ENCODE measurements at regions not wholly inside any gene's neighbourhood (a gene's known extent, or its start where the extent isn't known, plus 50 kb on each side); places are given as distances from the start of the nearest gene placed in this dataset.

DNA sequence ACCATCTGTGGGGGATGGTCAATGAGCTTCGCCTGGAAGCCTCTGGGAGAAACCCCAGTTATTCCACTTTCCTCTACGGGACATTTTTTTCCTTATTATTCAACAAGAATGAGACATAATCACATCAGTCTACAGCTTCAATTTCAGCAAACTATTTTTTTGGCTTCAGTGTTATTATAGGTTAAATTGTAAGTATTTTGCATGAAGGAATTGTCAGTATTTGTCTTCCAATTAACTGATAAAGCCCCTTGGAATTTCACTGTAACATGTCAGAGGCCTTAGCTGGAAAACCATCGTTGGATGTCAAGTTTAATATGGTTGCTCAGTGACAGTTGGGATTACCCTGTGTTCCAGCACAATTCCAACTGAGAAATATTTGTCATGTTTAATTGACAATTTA is 480.9 kb upstream of the CHST9 start:
- no peaks in the 10 kb centered on the region for H3K9me3 ChIP-seq (ENCODE audit: control insufficient read depth, insufficient read depth, low read depth, low read length)
- no peak overlapping the region for H3K4me3 ChIP-seq (ENCODE audit: low read depth, low read length)
- no peak overlapping the region for H3K27ac ChIP-seq (ENCODE audit: low read depth, low read length)

DNA sequence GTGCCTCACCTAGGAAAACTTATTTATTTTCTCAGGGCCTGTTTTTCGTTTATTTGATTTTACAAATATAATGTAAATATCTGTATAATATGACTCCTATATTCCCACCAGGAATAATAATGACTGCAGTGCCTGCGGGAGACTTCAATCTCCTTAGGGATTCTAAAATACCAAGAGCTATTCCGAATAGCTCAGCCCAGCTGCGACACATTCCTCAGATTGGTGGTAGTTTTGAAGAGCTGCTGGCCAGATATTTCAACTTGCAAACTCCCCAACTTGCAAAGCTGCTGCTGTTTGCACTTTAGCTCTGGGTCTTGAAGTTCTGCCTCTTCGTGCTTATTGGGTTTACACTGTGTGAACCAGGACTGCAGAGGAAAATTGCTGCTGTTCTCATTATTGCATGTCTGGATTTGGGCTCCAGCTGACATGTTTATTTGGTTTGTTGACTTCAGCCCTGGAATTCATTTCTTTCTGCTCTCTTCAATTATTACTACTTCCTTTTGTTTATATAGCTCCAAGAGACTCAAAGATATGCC is 480.2 kb upstream of the CHST9 start:
- H3K36me3 ChIP-seq (ENCODE audit: control insufficient read depth, insufficient read depth, low read length), result no peaks in the 10 kb centered on the region
- H3K27ac ChIP-seq (ENCODE audit: low read depth, low read length), result peak overlapping the region; percentile 60; the same call in 1 of the 2 replicates
- peaks cover 39% of the 10 kb centered on the region for H3K4me1 ChIP-seq (ENCODE audit: control insufficient read depth, insufficient read depth, low read length)
- H3K27me3 ChIP-seq (ENCODE audit: control insufficient read depth, insufficient read depth, low read length), result no peaks in the 10 kb centered on the region
- H3K9ac ChIP-seq (ENCODE audit: low read length), result no peak overlapping the region
- H3K9me3 ChIP-seq (ENCODE audit: control insufficient read depth, insufficient read depth, low read depth, low read length), result no peaks in the 10 kb centered on the region
- no peak overlapping the region for H3K4me3 ChIP-seq (ENCODE audit: low read depth, low read length)

More for the DNA sequence above, 480.9 kb upstream of the CHST9 start:
- no peak overlapping the region for H3K9ac ChIP-seq (ENCODE audit: low read length)
- no peaks in the 10 kb centered on the region for H3K36me3 ChIP-seq (ENCODE audit: control insufficient read depth, insufficient read depth, low read length)
- no peaks in the 10 kb centered on the region for H3K27me3 ChIP-seq (ENCODE audit: control insufficient read depth, insufficient read depth, low read length)
- H3K4me1 ChIP-seq (ENCODE audit: control insufficient read depth, insufficient read depth, low read length), result peaks cover 37% of the 10 kb centered on the region

DNA sequence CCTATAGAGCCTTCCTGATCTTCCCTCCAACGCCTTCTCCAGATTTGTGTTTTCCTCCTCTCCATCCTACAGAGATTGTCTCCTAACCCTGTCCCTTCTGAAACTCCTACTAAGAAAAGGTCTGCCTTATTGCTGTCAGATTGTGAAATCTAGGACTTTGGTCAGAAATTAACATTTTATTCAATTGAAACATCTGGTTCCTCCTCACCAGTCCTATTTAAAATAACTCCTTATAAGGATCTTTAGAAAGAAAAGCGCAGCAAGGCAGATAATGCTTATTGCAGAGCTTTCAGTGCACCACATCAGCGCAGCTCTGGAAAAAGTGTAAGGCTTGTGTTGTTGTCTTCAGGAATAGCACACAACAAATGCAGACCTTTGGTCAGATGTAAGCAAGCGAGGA is 477.8 kb upstream of the CHST9 start:
- Histone ChIP-seq H3K9me3 (ENCODE audit: control insufficient read depth, insufficient read depth, low read depth, low read length) (no peaks in the 10 kb centered on the region), H3K4me3 (ENCODE audit: low read depth, low read length) (no peak overlapping the region), H3K9ac (ENCODE audit: low read length) (no peak overlapping the region), H3K27ac (ENCODE audit: low read depth, low read length) (no peak overlapping the region), H3K4me1 (ENCODE audit: control insufficient read depth, insufficient read depth, low read length) (peaks cover 39% of the 10 kb centered on the region), H3K36me3 (ENCODE audit: control insufficient read depth, insufficient read depth, low read length) (no peaks in the 10 kb centered on the region), H3K27me3 (ENCODE audit: control insufficient read depth, insufficient read depth, low read length) (no peaks in the 10 kb centered on the region)

GRCh38 chr18:27662537-27662936 is 477.4 kb upstream of the CHST9 start:
- H3K27ac ChIP-seq (ENCODE audit: low read depth, low read length), result peak overlapping the region; percentile 22; the same call in 1 of the 2 replicates
- H3K9me3 ChIP-seq (ENCODE audit: control insufficient read depth, insufficient read depth, low read depth, low read length), result no peaks in the 10 kb centered on the region
- no peaks in the 10 kb centered on the region for H3K27me3 ChIP-seq (ENCODE audit: control insufficient read depth, insufficient read depth, low read length)
- no peaks in the 10 kb centered on the region for H3K36me3 ChIP-seq (ENCODE audit: control insufficient read depth, insufficient read depth, low read length)
- H3K9ac ChIP-seq (ENCODE audit: low read length), result no peak overlapping the region
- peaks cover 39% of the 10 kb centered on the region for H3K4me1 ChIP-seq (ENCODE audit: control insufficient read depth, insufficient read depth, low read length)
- H3K4me3 ChIP-seq (ENCODE audit: low read depth, low read length), result no peak overlapping the region

GRCh38 chr18:27661320-27662018 is 476.4 kb upstream of the CHST9 start:
- no peak overlapping the region for H3K9ac ChIP-seq (ENCODE audit: low read length)

DNA sequence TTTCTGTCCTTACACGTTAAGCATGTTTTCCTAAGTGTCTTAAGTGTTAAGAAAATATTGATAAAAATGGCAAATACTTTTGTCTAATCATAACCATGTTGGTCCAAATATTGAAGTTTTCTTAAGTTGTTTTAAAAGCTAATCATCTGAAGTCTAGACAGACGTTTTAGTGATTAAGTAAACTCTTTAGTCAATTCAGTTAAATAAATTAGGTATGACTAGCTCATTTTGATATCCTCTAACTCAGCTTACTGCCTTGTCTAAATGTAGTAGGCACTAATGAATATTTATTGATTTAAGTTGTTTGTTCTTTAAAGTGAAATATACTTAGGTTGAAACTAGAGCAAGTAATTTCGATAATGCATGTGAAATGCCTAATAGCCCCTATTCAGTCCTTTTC is 471.8 kb upstream of the CHST9 start:
- H3K36me3 ChIP-seq (ENCODE audit: control insufficient read depth, insufficient read depth, low read length), result no peaks in the 10 kb centered on the region
- H3K9ac ChIP-seq (ENCODE audit: low read length), result no peak overlapping the region
- peaks cover 11% of the 10 kb centered on the region for H3K4me1 ChIP-seq (ENCODE audit: control insufficient read depth, insufficient read depth, low read length)
- H3K27ac ChIP-seq (ENCODE audit: low read depth, low read length), result no peak overlapping the region
- H3K9me3 ChIP-seq (ENCODE audit: control insufficient read depth, insufficient read depth, low read depth, low read length), result no peaks in the 10 kb centered on the region
- no peaks in the 10 kb centered on the region for H3K27me3 ChIP-seq (ENCODE audit: control insufficient read depth, insufficient read depth, low read length)
- no peak overlapping the region for H3K4me3 ChIP-seq (ENCODE audit: low read depth, low read length)

More at GRCh38 chr18:27661320-27662018, 476.4 kb upstream of the CHST9 start:
- Histone ChIP-seq H3K4me1 (ENCODE audit: control insufficient read depth, insufficient read depth, low read length) (peaks cover 39% of the 10 kb centered on the region), H3K36me3 (ENCODE audit: control insufficient read depth, insufficient read depth, low read length) (no peaks in the 10 kb centered on the region), H3K9me3 (ENCODE audit: control insufficient read depth, insufficient read depth, low read depth, low read length) (no peaks in the 10 kb centered on the region), H3K27ac (ENCODE audit: low read depth, low read length) (peak overlapping the region; percentile 31; the same call in 1 of the 2 replicates), H3K4me3 (ENCODE audit: low read depth, low read length) (no peak overlapping the region), H3K27me3 (ENCODE audit: control insufficient read depth, insufficient read depth, low read length) (no peaks in the 10 kb centered on the region)

DNA sequence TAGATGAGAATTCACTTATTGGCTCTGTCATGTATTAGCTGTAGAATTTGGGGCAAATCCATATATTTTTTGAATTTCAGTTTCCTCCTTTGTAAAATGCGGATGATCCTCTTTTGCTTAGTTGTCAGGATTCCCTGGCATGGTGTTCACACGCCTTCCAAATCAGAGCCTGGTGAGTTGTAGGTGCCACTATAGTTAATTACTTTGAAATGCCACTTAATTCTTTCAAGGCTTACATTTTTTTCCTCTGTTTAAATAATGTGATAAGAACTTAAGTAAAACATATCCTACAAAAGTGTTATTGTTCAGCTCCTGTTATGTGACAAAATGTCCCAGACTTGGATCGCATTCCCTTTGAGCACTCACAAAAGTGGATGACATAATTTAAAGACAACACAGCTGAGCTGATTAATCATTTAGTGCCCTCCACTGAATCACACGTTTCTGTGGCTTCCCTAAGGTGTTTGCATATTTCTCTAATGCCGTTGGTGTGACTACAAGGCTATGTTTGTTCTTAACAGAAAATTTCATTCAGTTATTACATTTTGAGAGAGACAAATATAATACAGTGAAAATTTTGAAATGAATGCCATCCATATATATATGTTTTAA is 471.2 kb upstream of the CHST9 start:
- Histone ChIP-seq H3K4me1 (ENCODE audit: control insufficient read depth, insufficient read depth, low read length) (peaks cover 5% of the 10 kb centered on the region; the same call in 1 of the 2 replicates), H3K36me3 (ENCODE audit: control insufficient read depth, insufficient read depth, low read length) (no peaks in the 10 kb centered on the region), H3K27ac (ENCODE audit: low read depth, low read length) (no peak overlapping the region), H3K9me3 (ENCODE audit: control insufficient read depth, insufficient read depth, low read depth, low read length) (no peaks in the 10 kb centered on the region), H3K4me3 (ENCODE audit: low read depth, low read length) (no peak overlapping the region), H3K27me3 (ENCODE audit: control insufficient read depth, insufficient read depth, low read length) (no peaks in the 10 kb centered on the region), H3K9ac (ENCODE audit: low read length) (no peak overlapping the region)

DNA sequence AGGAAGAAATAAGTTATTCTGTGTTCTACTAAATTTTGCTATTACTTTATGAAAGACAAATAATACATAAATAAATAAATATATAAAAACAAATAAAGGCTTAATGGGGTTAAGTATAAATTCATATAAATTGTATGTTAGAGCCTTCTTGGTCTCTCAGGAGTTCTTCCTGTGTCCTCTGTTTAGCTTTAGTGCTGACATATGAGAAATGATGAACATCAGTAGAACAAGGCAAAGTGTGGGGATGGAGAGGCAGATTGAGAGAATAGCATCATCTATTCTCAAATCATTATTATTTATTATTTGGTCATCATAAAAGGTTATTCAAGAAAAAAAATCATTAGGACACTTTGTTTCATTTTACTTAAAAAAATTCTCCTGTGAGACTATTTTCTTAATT is 468.1 kb upstream of the CHST9 start:
- Histone ChIP-seq H3K4me3 (ENCODE audit: low read depth, low read length) (no peak overlapping the region), H3K9ac (ENCODE audit: low read length) (no peak overlapping the region), H3K36me3 (ENCODE audit: control insufficient read depth, insufficient read depth, low read length) (no peaks in the 10 kb centered on the region), H3K27ac (ENCODE audit: low read depth, low read length) (no peak overlapping the region), H3K9me3 (ENCODE audit: control insufficient read depth, insufficient read depth, low read depth, low read length) (no peaks in the 10 kb centered on the region), H3K4me1 (ENCODE audit: control insufficient read depth, insufficient read depth, low read length) (peaks cover 9% of the 10 kb centered on the region; the same call in 1 of the 2 replicates), H3K27me3 (ENCODE audit: control insufficient read depth, insufficient read depth, low read length) (no peaks in the 10 kb centered on the region)

- H3K4me3 ChIP-seq (ENCODE audit: low read depth, low read length), result no peak overlapping the region
- no peaks in the 10 kb centered on the region for H3K27me3 ChIP-seq (ENCODE audit: control insufficient read depth, insufficient read depth, low read length)
- no peaks in the 10 kb centered on the region for H3K9me3 ChIP-seq (ENCODE audit: control insufficient read depth, insufficient read depth, low read depth, low read length)
- no peak overlapping the region for H3K27ac ChIP-seq (ENCODE audit: low read depth, low read length)
- no peak overlapping the region for H3K9ac ChIP-seq (ENCODE audit: low read length)
- H3K36me3 ChIP-seq (ENCODE audit: control insufficient read depth, insufficient read depth, low read length), result no peaks in the 10 kb centered on the region
- peaks cover 9% of the 10 kb centered on the region; the same call in 1 of the 2 replicates for H3K4me1 ChIP-seq (ENCODE audit: control insufficient read depth, insufficient read depth, low read length)
These were observed 467.5 kb upstream of the CHST9 start for GRCh38 chr18:27652480-27653121.

DNA sequence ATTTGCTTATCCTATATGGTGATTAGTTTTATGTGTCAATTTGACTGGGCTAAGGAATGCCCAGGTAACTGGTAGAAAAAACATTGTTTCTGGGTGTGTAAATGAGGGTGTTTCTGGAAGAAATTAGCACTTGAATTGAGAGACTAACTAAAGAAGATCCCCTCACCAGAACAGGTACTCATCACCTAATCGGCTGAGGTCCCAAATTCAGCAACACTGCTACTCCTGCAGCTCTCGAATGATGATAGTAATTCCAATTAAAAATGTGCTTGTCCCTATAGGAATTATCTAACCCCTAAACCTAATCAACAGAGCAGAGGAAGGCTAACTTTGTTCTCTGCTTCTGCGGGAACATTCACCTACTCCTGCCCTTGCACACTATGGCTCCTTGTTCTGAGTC is 464.5 kb upstream of the CHST9 start:
- Histone ChIP-seq H3K9me3 (ENCODE audit: control insufficient read depth, insufficient read depth, low read depth, low read length) (no peaks in the 10 kb centered on the region), H3K9ac (ENCODE audit: low read length) (no peak overlapping the region), H3K36me3 (ENCODE audit: control insufficient read depth, insufficient read depth, low read length) (no peaks in the 10 kb centered on the region), H3K27me3 (ENCODE audit: control insufficient read depth, insufficient read depth, low read length) (no peaks in the 10 kb centered on the region), H3K4me3 (ENCODE audit: low read depth, low read length) (no peak overlapping the region), H3K4me1 (ENCODE audit: control insufficient read depth, insufficient read depth, low read length) (peaks cover 9% of the 10 kb centered on the region; the same call in 1 of the 2 replicates), H3K27ac (ENCODE audit: low read depth, low read length) (no peak overlapping the region)

GRCh38 chr18:27645929-27646328 is 460.8 kb upstream of the CHST9 start:
- no peak overlapping the region for H3K9ac ChIP-seq (ENCODE audit: low read length)
- no peaks in the 10 kb centered on the region for H3K9me3 ChIP-seq (ENCODE audit: control insufficient read depth, insufficient read depth, low read depth, low read length)
- peaks cover 9% of the 10 kb centered on the region; the same call in 1 of the 2 replicates for H3K4me1 ChIP-seq (ENCODE audit: control insufficient read depth, insufficient read depth, low read length)
- H3K36me3 ChIP-seq (ENCODE audit: control insufficient read depth, insufficient read depth, low read length), result no peaks in the 10 kb centered on the region
- H3K27me3 ChIP-seq (ENCODE audit: control insufficient read depth, insufficient read depth, low read length), result no peaks in the 10 kb centered on the region
- no peak overlapping the region for H3K27ac ChIP-seq (ENCODE audit: low read depth, low read length)
- no peak overlapping the region for H3K4me3 ChIP-seq (ENCODE audit: low read depth, low read length)

Measured in HUES6 (cell line).